Keratinocyte (primary cell): ENCODE measurements at regions not wholly inside any gene's neighbourhood (a gene's known extent, or its start where the extent isn't known, plus 50 kb on each side); places are given as distances from the start of the nearest gene placed in this dataset.

ENCODE experiments used
- DNase-seq: peaks from one replicate; pipeline ENCODE4 v3.0.0-alpha.2; 2011; ENCODE audit warnings: low read depth, missing footprints, low spot score
- FAIRE-seq: peaks from 2 replicates; lab custom pipeline; 2011; peaks lifted over from hg19 to GRCh38; lab: Jason Lieb, UNC
- H2AFZ ChIP-seq: 2 replicates; pipeline ENCODE4 v1.6.0; 2012; ENCODE audit warnings: low read length, control low read depth, inconsistent platforms; ENCODE audit not compliant: control insufficient read depth
- H3K27ac ChIP-seq: 2 replicates; pipeline ENCODE4 v1.5.1; 2011; ENCODE audit warnings: low read length; ENCODE audit not compliant: control insufficient read depth, insufficient read depth
- H3K27me3 ChIP-seq: 3 replicates; pipeline ENCODE4 v1.6.0; 2011; ENCODE audit warnings: low read length; ENCODE audit not compliant: control insufficient read depth, insufficient read depth; ENCODE audit errors: extremely low read depth
- H3K36me3 ChIP-seq, 2 experiments: 2 replicates in 1 of 2; 3 replicates in 1 of 2; pipeline ENCODE4 v1.5.1; 2011; ENCODE audit warnings: low read length in 2 of 2, mild to moderate bottlenecking in 1 of 2; ENCODE audit not compliant: control insufficient read depth in 2 of 2, insufficient read depth in 2 of 2; ENCODE audit errors: extremely low read depth in 1 of 2
- H3K4me1 ChIP-seq: 3 replicates; pipeline ENCODE4 v1.5.1; 2011; ENCODE audit warnings: low read length; ENCODE audit not compliant: control insufficient read depth, insufficient read depth; ENCODE audit errors: extremely low read depth
- H3K4me2 ChIP-seq: 3 replicates; pipeline ENCODE4 v1.6.0; 2011; ENCODE audit warnings: low read depth, low read length; ENCODE audit not compliant: control insufficient read depth, insufficient read depth; ENCODE audit errors: extremely low read depth
- H3K4me3 ChIP-seq, 3 experiments: fragments of 200-600 bp in 1 of 3; sonication (generic) in 1 of 3; 2 replicates in 2 of 3; 3 replicates in 1 of 3; pipeline ENCODE4 v1.5.1; 2011 to 2016; ENCODE audit warnings: low read length in 3 of 3, mild to moderate bottlenecking in 3 of 3, control low read depth in 2 of 3, inconsistent platforms in 1 of 3, low read depth in 1 of 3, mixed read lengths in 1 of 3, mixed run types in 1 of 3, moderate library complexity in 1 of 3; ENCODE audit not compliant: control insufficient read depth in 2 of 3, insufficient read depth in 2 of 3; ENCODE audit errors: extremely low read depth in 1 of 3
- H3K79me2 ChIP-seq: 2 replicates; pipeline ENCODE4 v1.6.0; 2012; ENCODE audit warnings: low read length; ENCODE audit not compliant: control insufficient read depth, insufficient read depth
- H3K9ac ChIP-seq: 3 replicates; pipeline ENCODE4 v1.6.0; 2011; ENCODE audit warnings: low read length; ENCODE audit not compliant: control insufficient read depth, insufficient read depth; ENCODE audit errors: extremely low read depth
- H3K9me1 ChIP-seq: 3 replicates; pipeline ENCODE4 v1.6.0; 2011; ENCODE audit warnings: low read length; ENCODE audit not compliant: control insufficient read depth, insufficient read depth; ENCODE audit errors: extremely low read depth
- H3K9me3 ChIP-seq: 2 replicates; pipeline ENCODE4 v1.5.1; 2012; ENCODE audit warnings: low read depth, low read length; ENCODE audit not compliant: control insufficient read depth
- H4K20me1 ChIP-seq: 3 replicates; pipeline ENCODE4 v1.6.0; 2011; ENCODE audit warnings: low read length; ENCODE audit not compliant: control insufficient read depth, insufficient read depth; ENCODE audit errors: extremely low read depth
- EZH2 ChIP-seq: IDR thresholded peaks from one replicate; pipeline ENCODE4 v1.6.1; 2012; ENCODE audit warnings: inconsistent platforms, mild to moderate bottlenecking, low read length, moderate library complexity
- dilution Hi-C: fragments of 300-500 bp; cut with MboI; formaldehyde crosslinking; loops from one replicate; pipeline ENCODE4 v1.7.0; 2020; ENCODE audit warnings: low sequenced_read_pairs; ENCODE audit not compliant: extremely low pct_ligation_motif_present
- TF ChIP-seq, protein P1 (sequence below), 3 experiments: IDR thresholded peaks in 1 of 3; conservative IDR thresholded peaks in 1 of 3; optimal IDR thresholded peaks in 1 of 3; 2 replicates in 2 of 3; 3 replicates in 1 of 3; pipeline versions ENCODE3 to v1.5.1; 2011; ENCODE audit warnings: low read length in 3 of 3, mild to moderate bottlenecking in 3 of 3, moderate library complexity in 2 of 3, control low read depth in 1 of 3, inconsistent platforms in 1 of 3; ENCODE audit not compliant: insufficient read depth in 2 of 3; ENCODE audit errors: extremely low read depth in 1 of 3

DNA sequence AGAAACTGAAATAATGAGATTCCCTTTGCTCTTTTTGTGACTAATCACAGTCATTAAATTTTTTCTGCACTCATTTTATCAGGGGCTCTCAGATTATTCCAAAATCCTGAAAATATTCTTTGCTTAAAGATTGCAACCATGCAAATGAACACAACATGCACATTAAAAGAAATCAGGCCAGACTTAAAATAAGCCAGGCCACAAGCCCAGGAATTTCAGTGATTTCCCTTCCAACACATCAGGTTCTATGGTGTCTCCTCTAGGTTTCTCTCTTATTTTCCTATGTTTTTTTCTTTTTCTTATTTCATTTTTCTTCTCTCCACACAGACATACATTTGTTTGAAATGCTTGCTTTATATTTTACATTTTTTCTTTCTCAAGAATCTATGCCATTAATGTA lies 65.3 kb downstream of the NIBAN1 start:
- Histone ChIP-seq H3K36me3 (no peaks in the 10 kb centered on the region), H2AFZ (no peak overlapping the region), H3K9ac (no peak overlapping the region), H3K9me1 (no peaks in the 10 kb centered on the region), H3K9me3 (no peaks in the 10 kb centered on the region), H3K79me2 (no peaks in the 10 kb centered on the region), H3K27ac (no peak overlapping the region), H3K4me1 (no peaks in the 10 kb centered on the region), H3K27me3 (no peaks in the 10 kb centered on the region), H4K20me1 (no peaks in the 10 kb centered on the region), H3K4me3 (no peak overlapping the region), H3K4me2 (no peak overlapping the region)
- TF ChIP-seq, protein P1, sequence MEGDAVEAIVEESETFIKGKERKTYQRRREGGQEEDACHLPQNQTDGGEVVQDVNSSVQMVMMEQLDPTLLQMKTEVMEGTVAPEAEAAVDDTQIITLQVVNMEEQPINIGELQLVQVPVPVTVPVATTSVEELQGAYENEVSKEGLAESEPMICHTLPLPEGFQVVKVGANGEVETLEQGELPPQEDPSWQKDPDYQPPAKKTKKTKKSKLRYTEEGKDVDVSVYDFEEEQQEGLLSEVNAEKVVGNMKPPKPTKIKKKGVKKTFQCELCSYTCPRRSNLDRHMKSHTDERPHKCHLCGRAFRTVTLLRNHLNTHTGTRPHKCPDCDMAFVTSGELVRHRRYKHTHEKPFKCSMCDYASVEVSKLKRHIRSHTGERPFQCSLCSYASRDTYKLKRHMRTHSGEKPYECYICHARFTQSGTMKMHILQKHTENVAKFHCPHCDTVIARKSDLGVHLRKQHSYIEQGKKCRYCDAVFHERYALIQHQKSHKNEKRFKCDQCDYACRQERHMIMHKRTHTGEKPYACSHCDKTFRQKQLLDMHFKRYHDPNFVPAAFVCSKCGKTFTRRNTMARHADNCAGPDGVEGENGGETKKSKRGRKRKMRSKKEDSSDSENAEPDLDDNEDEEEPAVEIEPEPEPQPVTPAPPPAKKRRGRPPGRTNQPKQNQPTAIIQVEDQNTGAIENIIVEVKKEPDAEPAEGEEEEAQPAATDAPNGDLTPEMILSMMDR (optimal IDR thresholded peaks at IDR 0.05 in 1 of 3, IDR thresholded peaks at IDR 0.05 in 1 of 3, conservative IDR thresholded peaks at IDR 0.05 in 1 of 3; ENCODE audit: extremely low read depth in 1 of 3, insufficient read depth in 2 of 3, low read length in 3 of 3): no peak
- no peak for TF ChIP-seq EZH2
- FAIRE-seq: no peak
- dilution Hi-C loops: no loop called here
- DNase-seq: no peak

DNA sequence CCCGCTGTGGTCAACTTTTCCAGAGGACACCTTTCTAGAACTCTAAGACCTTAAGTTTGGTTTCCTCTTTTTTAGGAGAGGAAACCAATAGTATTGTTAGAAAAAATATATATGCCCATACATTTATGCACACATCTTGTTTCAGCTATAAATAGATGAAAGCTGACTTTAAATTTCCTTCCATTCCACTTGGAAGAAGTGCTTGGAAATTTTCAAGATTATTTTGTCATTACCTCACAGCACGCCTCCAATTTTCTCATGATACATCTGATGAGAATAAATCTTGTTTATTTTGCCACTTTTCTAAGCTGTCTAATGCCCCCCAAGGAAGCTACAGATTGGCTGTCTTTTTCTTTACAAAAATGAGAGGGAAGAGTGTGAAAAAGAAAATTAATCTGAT lies 65.8 kb downstream of the NIBAN1 start:
- Histone ChIP-seq H3K9me3 (no peaks in the 10 kb centered on the region), H3K36me3 (no peaks in the 10 kb centered on the region), H3K27me3 (no peaks in the 10 kb centered on the region), H2AFZ (no peak overlapping the region), H3K79me2 (no peaks in the 10 kb centered on the region), H3K4me1 (no peaks in the 10 kb centered on the region), H3K27ac (no peak overlapping the region), H3K9ac (no peak overlapping the region), H4K20me1 (no peaks in the 10 kb centered on the region), H3K9me1 (no peaks in the 10 kb centered on the region), H3K4me3 (no peak overlapping the region), H3K4me2 (no peak overlapping the region)
- DNase-seq (no peak), FAIRE-seq (no peak)
- dilution Hi-C loops: no loop called here
- TF ChIP-seq, protein P1 (optimal IDR thresholded peaks at IDR 0.05 in 1 of 3, IDR thresholded peaks at IDR 0.05 in 1 of 3, conservative IDR thresholded peaks at IDR 0.05 in 1 of 3; ENCODE audit: extremely low read depth in 1 of 3, insufficient read depth in 2 of 3, low read length in 3 of 3): no peak
- TF ChIP-seq EZH2: no peak
